ACHN (cell line): ENCODE measurements at regions not wholly inside any gene's neighbourhood (a gene's known extent, or its start where the extent isn't known, plus 50 kb on each side); places are given as distances from the start of the nearest gene placed in this dataset.

Experiments
- DNase-seq: peaks from one replicate; pipeline ENCODE4 v3.0.0-alpha.2; 2015
- in situ Hi-C: cut with HindIII; loops from 2 replicates; pipeline ENCODE4 v1.10.0; 2017; ENCODE audit warnings: low sequenced_read_pairs, low pct_ligation_motif_present, low pct_unique_long_range_greater_than_20kb

DNA sequence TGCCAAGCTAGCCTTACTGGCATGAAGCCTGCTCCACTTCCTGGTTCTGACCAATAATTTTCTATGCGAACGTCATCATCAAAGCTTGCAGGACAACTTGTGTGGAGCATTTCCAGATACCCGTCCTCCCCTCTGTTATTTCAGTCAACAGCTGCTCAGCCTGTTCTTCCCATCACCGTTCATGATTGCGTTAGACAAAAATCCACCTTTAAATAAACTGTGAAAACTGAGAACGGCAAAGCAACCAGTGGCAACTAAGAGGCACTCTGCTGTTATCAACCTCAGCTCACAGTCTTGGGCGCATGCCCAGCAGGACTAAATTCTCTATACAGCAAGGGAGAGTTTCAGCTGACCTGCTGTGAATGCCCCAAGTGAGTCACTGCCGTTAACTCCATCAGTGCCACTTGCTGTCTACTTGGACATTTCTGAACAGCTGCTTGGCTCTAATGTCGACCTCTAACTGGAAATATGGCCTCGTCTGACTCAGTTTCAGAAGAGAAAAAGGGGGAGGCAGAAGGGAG lies 207.4 kb upstream of the RUNX1 start:
- in situ Hi-C loops: no loop called here

DNA sequence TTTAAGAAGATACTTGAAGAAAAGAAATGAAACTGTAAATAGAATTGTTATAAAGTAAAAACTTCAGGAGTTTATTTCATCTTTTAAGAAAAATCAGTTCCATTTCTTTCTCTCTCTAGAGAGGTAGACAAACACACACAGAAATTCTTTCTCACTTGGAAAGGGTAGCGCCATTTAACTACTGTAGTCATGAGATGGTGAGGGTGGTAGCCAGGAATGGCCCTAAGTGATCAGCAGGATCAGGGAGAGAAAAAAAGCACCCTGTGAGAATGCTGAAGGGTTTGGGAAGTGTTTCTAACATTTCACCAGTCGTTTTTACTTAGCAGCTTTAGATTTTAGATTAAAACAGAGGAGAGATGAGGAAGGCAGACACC lies 205.7 kb upstream of the RUNX1 start:
- in situ Hi-C loops: no loop called here

More for the DNA sequence above, 207.4 kb upstream of the RUNX1 start:
- DNase-seq: peak; percentile 93

DNA sequence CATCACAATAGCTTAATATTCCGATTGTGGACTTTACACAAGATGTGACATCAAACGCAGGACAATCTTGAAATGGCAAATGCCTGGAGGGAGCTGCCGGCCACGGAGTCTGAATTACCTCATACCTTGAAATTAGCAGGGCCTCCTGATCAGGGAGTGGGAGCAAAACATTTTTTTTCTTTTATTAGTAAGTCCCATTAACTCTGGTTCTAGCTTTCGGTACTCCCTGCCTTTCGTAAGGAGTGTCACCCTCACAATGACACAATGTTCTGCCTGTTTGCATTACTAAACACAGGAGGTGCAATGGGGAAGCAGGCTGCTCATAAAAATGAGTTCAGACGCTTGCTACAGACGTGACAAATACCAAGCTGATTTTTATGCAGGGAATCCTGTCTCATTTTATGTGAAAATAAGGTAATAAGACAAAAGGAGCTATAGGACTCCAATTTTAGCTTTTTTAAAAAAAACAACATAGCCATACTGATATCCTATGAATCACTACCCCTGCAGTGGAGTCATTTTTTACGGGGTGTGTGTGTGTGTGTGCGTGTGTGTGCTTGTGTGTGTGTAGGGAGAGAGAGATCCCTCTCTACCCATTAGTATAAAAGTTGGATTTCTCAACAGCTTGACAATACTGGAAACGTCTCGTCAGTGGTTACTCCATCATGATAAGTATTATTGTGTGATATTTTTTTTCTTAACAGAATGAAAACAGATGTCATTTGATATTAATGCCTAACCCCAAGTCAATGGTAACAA lies 205.1 kb upstream of the RUNX1 start:
- in situ Hi-C loops: no loop called here
- DNase-seq: no peak

More for the DNA sequence above, 205.7 kb upstream of the RUNX1 start:
- no peak for DNase-seq

DNA sequence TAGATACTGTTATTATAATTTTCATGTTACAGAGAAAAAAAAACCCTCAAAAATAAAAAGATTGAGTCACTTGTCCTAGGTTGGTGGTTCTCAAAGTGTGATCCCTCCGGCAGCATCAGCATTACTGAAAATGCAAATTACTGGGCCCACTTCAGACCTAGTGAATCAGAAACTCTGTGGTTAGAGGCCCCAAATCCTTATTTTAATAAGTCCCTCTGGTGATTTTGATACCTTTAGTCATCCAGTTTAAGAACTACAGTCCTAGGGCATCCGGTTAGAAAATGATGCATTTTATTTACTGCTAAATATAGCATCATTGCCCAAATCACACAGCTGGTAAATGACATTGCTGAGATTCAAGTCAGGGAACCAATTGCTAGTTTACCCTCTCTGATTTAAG lies 203.7 kb upstream of the RUNX1 start:
- no peak for DNase-seq

DNA sequence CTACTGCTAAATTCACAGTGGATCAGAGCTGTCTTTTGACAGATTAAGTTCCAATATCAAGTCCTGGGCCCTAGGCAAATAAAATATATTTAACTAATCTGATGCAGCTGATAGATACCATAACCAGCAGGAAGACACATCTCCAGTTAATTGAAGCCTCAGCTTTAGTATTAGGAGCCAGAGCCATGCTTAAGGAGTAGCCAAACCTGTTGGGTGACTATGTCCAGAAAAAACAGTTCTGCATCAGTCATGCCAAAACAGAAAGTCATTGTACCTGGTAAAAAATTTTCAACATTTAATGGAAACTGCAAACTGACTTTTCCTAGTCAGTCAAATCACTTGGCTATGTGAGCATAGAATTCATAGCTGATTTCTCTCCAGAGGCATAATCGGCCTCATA lies 200.5 kb upstream of the RUNX1 start:
- in situ Hi-C loops: no loop called here
- no peak for DNase-seq

More for the DNA sequence above, 203.7 kb upstream of the RUNX1 start:
- in situ Hi-C loops: no loop called here

DNA sequence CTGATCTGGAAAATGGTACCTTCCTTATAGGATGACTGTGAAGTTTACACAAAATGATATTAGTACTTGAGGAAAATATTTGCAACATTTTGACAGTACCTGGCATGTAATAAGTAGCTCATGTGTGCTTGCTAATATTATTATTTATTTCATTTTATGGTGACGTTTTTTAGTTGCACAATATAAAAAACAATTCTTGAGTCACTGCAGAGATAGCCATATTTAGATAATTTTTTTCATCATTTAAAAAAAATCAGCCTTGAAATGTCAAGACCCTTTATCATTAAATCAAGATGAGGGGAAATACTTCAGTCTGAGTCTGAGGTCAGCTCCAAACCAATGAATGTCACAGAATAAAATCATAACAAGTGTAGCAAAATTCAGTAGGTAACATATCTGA lies 196.8 kb upstream of the RUNX1 start:
- DNase-seq: no peak
- in situ Hi-C loops: no loop called here

DNA sequence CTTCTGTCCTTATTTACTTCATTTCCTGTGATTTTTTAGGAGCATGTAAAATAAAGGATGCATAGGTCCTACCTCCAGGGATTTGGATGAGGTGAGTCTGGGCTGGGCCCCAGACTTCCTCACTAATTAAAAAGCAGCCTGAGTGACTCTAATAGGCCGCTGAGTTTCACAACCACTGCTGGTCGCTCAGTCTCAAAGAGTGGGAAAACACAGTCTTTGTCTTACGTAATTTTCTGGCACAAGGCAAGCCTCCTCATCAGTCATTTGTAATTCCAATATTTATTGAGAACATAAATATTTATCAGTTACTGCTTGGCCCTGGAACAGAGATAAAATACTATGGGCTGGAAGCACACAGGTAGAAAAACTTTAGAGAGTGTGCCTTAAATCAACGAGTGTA lies 195.4 kb upstream of the RUNX1 start:
- in situ Hi-C loops: no loop called here
- no peak for DNase-seq

DNA sequence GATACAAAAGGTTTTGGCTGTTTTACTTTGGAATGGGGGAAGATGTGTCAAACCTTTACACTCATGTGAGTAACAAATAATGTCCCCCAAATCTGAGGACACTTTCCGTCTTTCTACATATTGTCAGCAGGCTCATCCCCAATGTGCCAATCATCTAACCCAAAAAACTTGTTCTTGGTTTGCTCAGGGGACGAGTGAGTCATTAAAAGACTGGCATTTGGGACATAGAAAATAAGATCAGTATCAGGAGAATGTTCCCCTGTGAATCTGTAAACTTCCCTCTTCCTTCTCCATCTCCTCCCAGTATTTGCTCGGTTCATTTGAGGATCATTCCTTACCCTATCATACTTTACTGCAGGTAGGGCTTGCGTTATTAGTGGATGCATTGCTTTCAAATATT lies 194.1 kb upstream of the RUNX1 start:
- DNase-seq: no peak
- in situ Hi-C loops: no loop called here

DNA sequence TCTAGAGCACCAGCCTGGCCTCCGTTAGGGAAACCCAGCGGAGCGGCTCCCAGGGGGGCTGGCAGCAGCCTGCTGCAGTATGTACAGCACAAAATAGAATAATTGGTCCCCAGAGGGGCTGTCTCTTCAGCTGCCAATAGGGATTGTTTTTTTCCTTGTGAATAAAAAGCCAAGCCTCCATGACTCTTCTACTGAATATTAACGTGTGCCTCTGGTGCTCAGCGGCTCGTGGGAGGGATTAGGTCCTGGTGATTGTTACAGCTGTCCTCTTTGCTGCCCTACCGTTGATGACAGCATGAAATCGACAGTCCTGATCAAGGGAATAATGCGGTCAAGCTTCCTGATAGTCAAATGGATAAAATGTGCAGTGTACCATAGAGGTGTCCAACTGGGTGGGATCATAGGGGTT lies 190.7 kb upstream of the RUNX1 start:
- DNase-seq: peak; percentile 65
- in situ Hi-C loops: no loop called here

DNA sequence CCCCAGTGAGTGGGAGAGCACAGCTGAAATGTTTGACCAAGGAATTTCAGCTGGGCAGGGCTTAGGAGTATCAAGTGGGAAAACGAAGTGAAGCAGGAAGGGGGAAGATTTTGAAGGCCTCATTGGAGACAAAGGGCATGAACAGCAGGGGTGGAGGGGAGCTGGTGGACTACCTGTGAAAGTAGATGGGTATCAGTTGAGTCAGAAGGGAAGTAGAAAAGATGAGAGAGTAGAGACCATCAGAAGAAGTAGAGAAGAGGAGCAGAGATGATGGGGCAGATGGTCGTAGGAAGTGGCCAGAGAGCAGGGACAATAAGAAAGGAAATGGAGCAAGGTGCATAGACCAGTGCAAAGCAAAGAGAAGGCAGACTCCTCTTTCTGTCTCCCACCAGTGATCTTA lies 189.0 kb upstream of the RUNX1 start:
- DNase-seq: no peak
- in situ Hi-C loops: no loop called here

DNA sequence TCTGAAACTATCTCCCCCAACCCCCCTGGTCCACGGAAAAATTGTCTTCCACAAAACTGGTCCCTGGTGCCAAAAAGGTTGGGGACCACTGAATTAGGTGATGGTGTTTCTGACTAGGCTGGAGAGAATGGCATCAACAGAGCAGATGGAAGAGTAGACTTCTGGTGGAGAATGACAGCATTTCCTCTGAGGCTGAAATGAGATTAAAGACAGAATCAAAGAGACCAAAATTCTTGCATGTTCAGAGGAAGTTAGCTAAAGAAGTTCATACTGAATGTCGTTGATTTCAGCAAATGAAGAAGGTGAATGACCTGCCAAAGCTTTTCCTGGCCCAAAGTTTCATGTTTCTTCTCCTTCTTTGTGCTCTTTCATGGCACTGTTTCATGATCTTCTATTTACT lies 188.2 kb upstream of the RUNX1 start:
- DNase-seq: no peak
- in situ Hi-C loops: no loop called here

DNA sequence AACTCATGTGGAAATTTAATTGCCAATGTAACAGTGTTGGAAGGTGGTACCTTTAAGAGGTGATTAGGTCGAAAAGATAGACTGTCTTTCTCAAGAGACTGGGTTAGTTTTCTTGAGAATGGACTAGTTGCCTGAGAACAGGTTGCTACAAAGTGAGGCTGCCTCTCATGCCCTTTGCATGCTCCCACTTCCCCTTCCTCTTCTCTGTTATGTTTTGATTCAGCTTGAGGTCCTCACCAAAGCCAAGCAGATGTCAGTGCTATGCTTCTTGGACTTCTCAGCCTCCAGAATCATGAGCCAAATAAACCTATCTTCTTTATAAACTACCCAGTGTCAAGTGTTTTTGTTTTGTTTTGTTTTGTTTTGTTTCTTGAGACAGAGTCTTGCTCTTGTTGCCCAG lies 187.0 kb upstream of the RUNX1 start:
- in situ Hi-C loops: no loop called here
- DNase-seq: no peak

DNA sequence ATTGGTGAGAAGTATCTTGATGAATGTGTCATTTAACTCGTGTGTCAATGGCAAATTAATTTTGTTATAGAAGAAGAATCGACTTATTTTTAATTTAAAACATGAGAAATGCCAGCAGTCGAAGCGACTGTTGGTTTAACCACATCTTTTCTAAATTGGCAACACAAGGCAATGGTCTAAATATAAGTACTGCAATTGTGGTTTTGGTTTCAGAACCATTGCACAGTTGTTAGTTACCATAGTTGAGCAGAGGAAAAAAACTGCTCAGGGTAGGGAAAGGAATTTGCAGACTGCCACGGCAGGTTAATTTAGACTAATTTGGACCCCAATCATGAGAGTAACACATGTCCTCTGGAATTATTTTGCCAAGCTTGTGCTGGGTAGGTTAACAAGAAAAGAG lies 185.6 kb upstream of the RUNX1 start:
- in situ Hi-C loops: no loop called here
- DNase-seq: no peak

DNA sequence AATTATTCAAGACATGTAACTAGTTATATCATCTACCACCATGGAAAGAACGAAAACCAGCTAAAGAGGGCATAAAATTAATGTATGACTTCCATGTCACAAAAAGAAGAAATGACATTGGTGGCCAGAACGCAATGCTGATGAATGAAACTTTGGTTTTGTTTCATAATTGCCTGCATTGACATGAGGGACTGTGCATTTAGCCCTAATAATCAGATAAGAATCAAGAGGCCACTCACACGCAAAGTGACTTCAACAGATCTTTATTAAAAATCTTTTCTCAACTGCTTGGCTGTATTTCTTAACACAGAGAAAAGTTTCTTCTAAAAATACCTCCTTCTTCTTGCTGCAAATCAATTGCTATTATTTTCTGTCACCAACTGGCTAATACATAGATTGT lies 184.7 kb upstream of the RUNX1 start:
- in situ Hi-C loops: no loop called here

DNA sequence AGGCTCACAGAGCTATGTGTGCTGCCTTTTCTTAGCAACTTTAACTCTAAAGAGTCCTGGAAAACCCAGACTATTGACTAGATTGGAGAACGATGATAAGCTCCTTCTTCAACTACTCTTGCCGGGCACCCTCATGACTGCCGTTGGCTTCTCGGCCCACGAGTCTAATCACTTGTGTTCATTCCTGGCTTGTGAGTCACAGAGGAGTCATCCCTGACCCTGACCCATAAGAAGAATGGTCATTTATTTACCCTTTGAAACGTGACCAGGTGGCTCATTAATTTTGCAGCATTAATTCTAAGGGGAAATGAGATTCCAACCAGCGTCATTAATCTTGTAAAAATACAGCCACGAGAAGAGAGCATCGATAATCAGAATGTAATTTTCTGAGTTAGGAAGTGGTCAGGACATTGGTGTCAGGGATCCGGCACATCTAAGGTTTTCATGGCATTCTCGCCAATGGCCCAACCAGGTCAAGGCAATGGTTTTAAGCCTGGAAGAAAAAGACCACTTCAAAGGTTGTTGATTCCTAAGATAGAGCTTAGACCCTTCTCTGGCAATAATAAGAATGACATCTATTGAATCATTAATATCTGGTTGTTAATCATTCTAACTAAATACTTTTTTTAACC lies 183.6 kb upstream of the RUNX1 start:
- peak; percentile 90 for DNase-seq
- in situ Hi-C loops: no loop called here

More for the DNA sequence above, 184.7 kb upstream of the RUNX1 start:
- DNase-seq: no peak

DNA sequence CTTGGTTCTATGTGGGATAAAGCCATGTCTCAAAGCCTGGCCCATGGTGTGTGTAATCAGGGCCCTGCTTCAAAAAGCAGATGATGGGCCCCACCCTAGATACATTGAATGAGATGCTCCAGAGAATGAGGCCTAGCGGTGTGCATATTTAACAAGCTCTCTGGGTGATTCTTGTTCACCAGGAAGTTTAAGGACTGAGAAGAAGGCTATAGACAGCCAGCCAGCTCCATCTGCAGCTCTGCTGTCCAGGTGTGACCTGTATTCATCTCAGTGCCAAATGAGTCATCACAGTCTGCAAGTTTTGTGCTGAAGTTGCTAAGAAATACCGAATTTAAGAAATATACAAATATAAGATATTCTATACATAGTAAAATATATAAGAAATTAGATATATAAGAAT lies 182.0 kb upstream of the RUNX1 start:
- DNase-seq: no peak
- in situ Hi-C loops: no loop called here

DNA sequence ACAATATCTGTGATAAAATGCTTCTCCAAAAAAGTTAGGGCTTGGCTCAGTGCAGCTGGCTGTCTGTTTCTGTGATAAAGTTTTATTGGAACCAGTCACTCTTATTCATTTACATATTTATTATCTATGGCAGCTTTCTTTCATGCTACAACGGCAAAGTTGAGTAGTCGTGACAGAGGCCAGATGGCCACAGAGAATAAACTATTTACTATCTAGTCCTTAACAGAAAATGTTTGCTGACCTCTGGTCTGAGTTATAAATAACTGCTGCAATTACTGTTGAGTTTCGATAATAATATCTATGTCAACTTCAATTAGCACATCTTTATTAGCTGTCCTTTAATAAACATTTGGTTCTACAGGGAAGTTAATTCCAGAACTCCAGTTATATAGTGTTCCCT lies 180.2 kb upstream of the RUNX1 start:
- no peak for DNase-seq
- in situ Hi-C loops: no loop called here

DNA sequence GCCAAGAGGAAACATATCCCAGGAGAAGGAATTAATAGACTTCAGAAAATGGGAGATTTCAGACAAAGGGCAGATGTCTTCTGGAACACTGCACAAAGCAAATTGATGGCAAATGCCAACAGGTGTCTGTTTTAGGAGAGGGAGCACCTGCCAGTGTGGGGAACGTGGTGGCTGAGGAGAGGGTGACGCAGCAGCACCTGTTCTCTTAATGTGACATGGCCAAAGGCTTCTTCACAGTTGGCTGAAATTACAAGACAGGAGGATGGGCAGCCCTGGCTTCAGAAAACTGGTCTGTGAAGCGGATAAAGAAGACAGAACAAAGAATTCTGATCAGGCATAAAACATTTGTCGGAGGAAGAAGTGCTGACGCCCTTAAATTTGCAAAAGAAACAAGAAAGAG lies 178.7 kb upstream of the RUNX1 start:
- in situ Hi-C loops: no loop called here
- DNase-seq: no peak

DNA sequence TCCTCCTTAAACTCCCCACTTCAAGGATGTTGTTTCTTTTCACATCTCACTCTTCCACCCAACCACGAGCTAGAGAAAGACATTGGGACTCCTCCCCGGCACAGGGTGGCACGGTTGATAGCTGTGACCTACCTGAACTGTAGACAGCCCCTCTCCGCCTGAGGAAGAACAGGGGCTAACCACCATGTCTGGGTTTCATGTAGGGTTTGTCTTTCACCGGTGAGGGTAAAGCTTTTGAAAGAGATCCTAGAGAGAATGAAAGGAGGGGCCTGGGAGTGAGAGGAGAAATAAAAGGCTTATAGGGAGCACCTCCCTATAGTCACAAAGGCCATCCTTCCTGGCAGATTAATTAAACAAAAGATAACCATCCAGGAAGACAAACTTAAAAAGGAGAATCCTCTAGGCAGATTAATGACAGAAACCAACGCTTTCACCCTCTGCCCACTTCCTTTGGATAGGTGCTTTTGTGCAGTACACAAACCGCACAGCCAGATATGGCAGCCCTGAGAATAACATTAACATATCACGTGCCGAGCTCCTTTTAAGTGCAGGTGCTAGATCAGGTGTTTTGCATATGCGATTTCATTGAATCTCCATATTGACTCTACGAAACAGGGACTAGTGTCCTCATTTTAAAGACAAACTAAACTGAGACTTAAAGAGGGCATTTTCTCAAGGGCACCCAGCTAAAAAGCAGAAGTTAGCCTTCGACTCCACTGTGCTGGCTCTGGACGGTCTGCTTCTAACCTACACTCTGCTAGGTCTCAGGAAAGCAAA lies 178.1 kb upstream of the RUNX1 start:
- in situ Hi-C loops: no loop called here

More for the DNA sequence above, 178.1 kb upstream of the RUNX1 start:
- no peak for DNase-seq
